DMS79 (cell line): ENCODE measurements at regions not wholly inside any gene's neighbourhood (a gene's known extent, or its start where the extent isn't known, plus 50 kb on each side); places are given as distances from the start of the nearest gene placed in this dataset.
"Not testable (repeated sequence)": the region's sequence is repeated elsewhere in the genome, so short reads cannot be mapped to it uniquely, and the experiment has no call there.

Experiments
- DNase-seq: peaks from one replicate; lab custom pipeline; 2025; lab: John Stamatoyannopoulos, UW

GRCh38 chr6:153984811-153985210, 54.2 kb upstream of the OPRM1 start:
- DNase-seq: no peak

GRCh38 chr6:153980171-153980570, 58.9 kb upstream of the OPRM1 start:
- DNase-seq: no peak

- not testable (repeated sequence) for DNase-seq
Observed at GRCh38 chr6:153978911-153979548, 60.0 kb upstream of the OPRM1 start.

- DNase-seq: no peak
Observed at GRCh38 chr6:153976921-153977693, 61.9 kb upstream of the OPRM1 start.

DNA sequence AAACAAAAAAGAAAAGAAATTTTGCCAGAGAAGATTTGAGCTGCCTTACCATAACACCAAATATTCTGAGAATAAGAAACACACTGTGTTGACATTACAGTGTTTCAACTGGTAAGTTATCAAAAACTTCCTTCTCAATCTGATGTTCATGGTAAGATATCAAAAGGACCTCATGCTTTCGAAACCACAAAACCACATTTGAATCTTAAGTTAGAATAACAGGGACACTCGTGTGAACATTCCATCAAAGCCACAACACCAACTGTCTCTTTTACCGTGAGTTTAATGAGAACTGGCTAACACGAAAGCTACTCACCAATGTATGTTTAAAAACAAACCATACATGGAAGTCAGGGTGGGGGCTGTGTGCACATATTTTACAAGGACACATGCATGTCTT, 73.0 kb upstream of the OPRM1 start:
- no peak for DNase-seq

GRCh38 chr6:153963352-153963751, 75.7 kb upstream of the OPRM1 start:
- no peak for DNase-seq

DNA sequence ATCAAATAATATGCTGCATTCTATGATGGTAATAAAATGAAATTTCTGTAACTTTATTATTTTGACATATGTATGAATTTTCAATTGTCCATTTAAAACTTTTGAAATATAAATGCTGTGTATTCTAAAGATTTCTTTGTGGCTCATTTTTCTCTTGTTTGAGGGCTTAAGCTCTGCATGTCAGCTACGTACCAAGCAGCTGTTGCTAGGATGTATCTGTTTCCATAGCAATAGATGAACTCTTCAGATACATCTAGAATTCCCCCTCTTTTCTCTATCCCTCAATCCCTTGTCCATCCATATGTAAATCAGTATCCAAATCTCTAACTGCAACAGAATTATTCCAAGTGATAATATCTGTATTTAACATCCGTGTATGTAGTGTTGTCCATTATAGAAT, 76.5 kb upstream of the OPRM1 start:
- DNase-seq: no peak

GRCh38 chr6:153960741-153961140, 78.3 kb upstream of the OPRM1 start:
- no peak for DNase-seq

GRCh38 chr6:153960281-153960680, 78.8 kb upstream of the OPRM1 start:
- DNase-seq: no peak

GRCh38 chr6:153959276-153959675, 79.8 kb upstream of the OPRM1 start:
- no peak for DNase-seq

- no peak for DNase-seq
Observed at GRCh38 chr6:153958860-153959259, 80.2 kb upstream of the OPRM1 start.

DNA sequence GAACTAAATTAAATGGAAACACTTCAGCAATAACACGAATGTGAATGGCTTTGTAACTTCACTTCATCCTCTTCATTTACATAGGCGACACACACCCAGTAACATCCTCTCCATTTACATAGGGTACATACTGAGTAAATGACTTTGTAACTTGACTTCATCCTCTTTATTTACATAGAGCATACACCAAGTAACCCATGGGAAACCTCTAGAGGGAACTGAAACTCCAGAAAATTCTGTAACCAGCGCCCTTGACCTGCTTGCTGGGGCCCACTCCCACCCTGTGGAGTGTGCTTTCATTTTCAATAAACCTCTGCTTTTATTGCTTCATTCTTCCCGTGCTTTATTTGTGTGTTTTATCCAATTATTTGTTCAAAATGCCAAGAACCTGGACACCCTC, 81.6 kb upstream of the OPRM1 start:
- DNase-seq: no peak

DNA sequence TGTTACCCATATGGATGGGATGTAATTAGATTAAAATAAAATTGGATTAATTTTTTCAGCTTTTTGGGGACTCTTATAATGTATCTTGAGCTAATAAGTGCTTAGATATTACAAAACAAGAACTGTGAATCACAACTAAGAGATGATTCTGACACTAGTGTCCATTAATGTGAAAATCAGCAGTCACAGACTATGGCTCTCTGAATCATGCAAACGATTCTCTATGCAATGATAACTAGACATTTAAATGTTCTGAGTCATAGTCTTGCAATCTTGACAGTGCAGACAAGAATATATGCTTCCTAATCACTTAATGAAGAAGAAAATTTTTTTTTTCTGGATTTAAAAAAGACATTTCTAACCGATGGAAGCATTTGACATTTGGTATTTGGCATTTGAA, 82.2 kb upstream of the OPRM1 start:
- no peak for DNase-seq

GRCh38 chr6:153949616-153950015, 89.4 kb upstream of the OPRM1 start:
- DNase-seq: no peak

GRCh38 chr6:153947808-153948447, 91.1 kb upstream of the OPRM1 start:
- no peak for DNase-seq

DNA sequence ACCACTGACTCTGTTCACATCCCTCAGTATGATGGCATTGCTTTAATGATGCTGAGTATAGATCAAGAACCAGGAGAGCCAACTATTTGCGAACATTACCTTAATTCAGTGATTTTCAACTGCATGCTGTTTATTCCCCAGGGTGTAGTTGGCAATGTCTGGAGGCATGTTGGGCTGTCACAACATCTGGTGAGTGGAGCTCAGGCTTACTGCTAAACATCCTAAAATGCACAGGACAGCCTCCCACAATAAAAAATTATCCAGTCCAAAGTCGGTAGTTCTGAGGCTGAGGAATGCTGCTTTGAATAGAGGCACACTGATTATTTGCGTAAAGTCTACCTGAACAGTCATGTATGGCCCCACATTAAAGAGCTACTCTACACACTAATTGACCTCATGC, 94.8 kb upstream of the OPRM1 start:
- DNase-seq: no peak

DNA sequence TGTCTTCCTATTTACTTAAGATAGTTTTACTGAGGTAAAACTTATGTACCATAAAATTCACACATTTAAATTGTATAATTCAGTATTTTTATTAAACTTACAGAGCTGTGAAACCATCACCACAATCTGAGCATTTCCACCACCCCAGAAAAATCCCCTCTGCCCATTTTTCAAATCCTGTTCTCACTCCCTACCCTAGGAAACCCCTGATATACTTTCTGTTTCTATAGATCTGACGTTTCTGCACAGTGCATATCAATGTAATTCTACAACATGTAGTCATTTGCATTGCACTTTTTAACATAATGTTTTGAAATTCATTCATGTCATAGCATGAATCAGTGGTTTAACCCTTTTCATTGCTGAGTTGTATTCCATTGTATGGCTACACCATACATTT, 96.7 kb upstream of the OPRM1 start:
- DNase-seq: no peak

- DNase-seq: no peak
Observed at GRCh38 chr6:153941768-153942167, 97.3 kb upstream of the OPRM1 start.

DNA sequence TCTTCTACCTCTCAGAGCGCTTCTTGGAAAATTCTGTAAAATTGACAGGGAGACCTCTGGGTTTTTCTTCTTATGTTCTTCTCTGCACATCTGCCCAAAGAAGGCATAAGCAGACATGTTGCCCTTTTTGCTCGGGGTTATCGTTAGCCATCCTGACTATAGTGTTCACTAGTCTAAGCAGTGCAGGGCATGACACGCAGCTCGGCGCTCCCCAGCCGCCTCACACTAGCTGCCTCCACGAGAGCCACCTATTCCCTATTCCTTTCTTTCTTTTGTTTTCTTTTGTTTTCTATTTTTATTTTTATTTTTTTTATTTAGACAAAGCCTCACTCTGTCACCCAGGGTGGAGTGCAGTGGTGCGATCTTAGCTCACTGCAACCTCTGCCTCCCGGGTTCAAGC, 100.2 kb upstream of the OPRM1 start:
- no peak for DNase-seq

GRCh38 chr6:153931431-153931830, 107.6 kb upstream of the OPRM1 start:
- no peak for DNase-seq

DNA sequence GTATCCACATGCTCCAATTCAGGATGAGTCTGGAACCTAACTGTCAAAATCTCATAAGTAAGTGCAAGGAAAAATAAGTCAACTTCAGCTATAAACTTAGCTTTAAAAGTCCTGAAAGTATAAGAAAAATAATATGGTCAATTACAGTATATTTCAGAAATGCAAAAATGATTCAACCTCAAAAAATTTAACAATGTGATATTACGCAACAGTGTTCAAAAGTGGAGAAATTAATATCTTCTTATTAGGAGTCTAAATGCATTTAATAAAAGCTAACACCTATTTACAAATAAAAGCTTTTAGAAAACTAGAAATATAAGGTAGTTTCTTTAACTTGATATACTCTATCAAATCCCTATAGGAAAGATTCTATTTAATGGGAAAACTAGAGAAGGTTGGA, 111.2 kb upstream of the OPRM1 start:
- no peak for DNase-seq

- no peak for DNase-seq
Observed at GRCh38 chr6:153898360-153899059, 140.5 kb upstream of the OPRM1 start.

GRCh38 chr6:153882411-153882810, 156.6 kb upstream of the OPRM1 start:
- DNase-seq: no peak
